ENCODE measurements at regions not wholly inside any gene's neighbourhood (a gene's known extent, or its start where the extent isn't known, plus 50 kb on each side); places are given as distances from the start of the nearest gene placed in this dataset.

DNA sequence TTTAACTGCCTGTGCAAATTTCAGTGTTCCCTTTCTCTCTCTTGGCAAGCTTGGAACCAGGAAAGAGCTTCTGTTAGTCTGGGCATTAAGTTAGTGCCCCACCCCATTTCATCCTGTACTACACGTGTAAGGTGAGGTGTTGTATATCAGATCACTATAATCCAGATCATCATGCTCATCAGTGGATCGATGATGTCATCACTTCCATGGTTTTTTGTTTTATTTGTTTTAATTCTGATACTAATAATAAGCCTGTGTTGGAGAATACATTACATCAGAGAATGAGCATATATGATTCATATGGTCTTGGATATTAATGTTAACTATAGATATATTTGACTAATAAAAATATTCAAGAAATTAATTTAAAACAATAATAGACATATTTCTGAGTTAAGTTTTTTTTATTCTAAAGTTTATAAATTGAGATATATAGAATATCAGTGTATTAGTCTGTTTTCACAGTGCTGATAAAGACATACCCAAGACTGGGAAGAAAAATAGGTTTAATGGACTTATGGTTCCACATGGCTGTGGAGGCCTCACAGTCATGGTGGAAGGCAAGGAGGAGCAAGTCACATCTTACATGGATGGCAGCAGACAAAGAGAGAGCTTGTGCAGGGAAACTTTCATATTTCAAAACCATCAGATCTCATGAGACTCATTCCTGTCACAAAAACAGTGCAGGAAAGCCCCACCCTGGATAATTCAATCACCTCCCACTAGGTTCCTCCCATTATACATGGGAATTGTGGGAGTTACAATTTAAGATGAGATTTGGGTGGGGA, 588.3 kb upstream of the B3GALT2 start:
- DNase-seq (ENCODE audit: low spot score) (no peak), ATAC-seq (ENCODE audit: low read depth) (no peak)
- Histone ChIP-seq H3K27ac (ENCODE audit: poor library complexity, severe bottlenecking) (no peak overlapping the region), H3K36me3 (ENCODE audit: low read depth) (no peaks in the 10 kb centered on the region), H3K4me1 (ENCODE audit: insufficient read depth, poor library complexity, severe bottlenecking) (no peaks in the 10 kb centered on the region), H3K9me3 (ENCODE audit: severe bottlenecking) (no peaks in the 10 kb centered on the region), H3K27me3 (ENCODE audit: insufficient read depth, poor library complexity, severe bottlenecking) (no peaks in the 10 kb centered on the region), H3K4me3 (ENCODE audit: severe bottlenecking) (no peak overlapping the region)
- TF ChIP-seq, protein P1, sequence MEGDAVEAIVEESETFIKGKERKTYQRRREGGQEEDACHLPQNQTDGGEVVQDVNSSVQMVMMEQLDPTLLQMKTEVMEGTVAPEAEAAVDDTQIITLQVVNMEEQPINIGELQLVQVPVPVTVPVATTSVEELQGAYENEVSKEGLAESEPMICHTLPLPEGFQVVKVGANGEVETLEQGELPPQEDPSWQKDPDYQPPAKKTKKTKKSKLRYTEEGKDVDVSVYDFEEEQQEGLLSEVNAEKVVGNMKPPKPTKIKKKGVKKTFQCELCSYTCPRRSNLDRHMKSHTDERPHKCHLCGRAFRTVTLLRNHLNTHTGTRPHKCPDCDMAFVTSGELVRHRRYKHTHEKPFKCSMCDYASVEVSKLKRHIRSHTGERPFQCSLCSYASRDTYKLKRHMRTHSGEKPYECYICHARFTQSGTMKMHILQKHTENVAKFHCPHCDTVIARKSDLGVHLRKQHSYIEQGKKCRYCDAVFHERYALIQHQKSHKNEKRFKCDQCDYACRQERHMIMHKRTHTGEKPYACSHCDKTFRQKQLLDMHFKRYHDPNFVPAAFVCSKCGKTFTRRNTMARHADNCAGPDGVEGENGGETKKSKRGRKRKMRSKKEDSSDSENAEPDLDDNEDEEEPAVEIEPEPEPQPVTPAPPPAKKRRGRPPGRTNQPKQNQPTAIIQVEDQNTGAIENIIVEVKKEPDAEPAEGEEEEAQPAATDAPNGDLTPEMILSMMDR (IDR thresholded peaks at IDR 0.05; ENCODE audit: poor library complexity, severe bottlenecking), result no peak

DNA sequence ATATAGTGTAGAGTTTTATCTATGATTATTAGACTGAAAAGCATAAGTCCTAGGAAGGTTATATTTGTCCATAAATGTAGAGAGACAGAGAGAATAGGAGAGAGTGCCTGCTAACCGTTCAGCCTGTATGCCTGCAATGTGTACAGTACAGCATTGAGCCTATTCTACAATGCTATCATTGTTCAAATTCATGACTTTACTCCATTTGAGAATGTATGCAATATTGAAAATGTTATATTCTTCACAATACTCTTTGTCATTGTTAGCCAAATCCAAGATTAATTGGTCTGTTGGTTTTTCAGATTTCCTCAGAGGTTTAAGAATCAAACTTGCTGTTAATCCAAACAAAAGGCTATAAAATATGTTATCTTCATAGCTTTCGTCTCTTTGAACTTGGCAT, 585.2 kb upstream of the B3GALT2 start:
- Histone ChIP-seq H3K4me3 (ENCODE audit: severe bottlenecking) (no peak overlapping the region), H3K36me3 (ENCODE audit: low read depth) (no peaks in the 10 kb centered on the region), H3K27me3 (ENCODE audit: insufficient read depth, poor library complexity, severe bottlenecking) (no peaks in the 10 kb centered on the region), H3K27ac (ENCODE audit: poor library complexity, severe bottlenecking) (no peak overlapping the region), H3K4me1 (ENCODE audit: insufficient read depth, poor library complexity, severe bottlenecking) (no peaks in the 10 kb centered on the region), H3K9me3 (ENCODE audit: severe bottlenecking) (no peaks in the 10 kb centered on the region)
- ATAC-seq (ENCODE audit: low read depth), result no peak
- DNase-seq (ENCODE audit: low spot score), result no peak
- TF ChIP-seq, protein P1 (IDR thresholded peaks at IDR 0.05; ENCODE audit: poor library complexity, severe bottlenecking), result no peak

DNA sequence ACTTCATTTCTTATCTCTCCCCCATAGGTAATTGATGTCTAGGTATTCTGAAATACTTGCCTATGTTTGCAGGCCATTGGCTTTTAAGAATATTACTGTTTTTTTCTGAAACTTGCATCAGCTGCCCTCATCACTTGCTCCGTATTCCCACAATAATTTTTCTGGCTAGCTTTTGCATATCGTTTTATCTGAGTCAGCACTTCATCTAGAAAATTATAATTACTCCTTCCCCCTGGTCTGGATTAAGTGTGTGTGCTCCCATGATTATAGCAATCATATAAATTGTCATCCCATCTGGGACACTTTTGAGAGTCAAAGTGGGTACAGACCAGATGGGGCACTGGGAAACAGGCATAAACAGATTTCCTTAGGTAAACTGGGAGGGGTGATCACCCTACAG, 583.2 kb upstream of the B3GALT2 start:
- DNase-seq (ENCODE audit: low spot score), result no peak
- Histone ChIP-seq H3K4me1 (ENCODE audit: insufficient read depth, poor library complexity, severe bottlenecking) (no peaks in the 10 kb centered on the region), H3K9me3 (ENCODE audit: severe bottlenecking) (no peaks in the 10 kb centered on the region), H3K36me3 (ENCODE audit: low read depth) (no peaks in the 10 kb centered on the region), H3K4me3 (ENCODE audit: severe bottlenecking) (no peak overlapping the region), H3K27me3 (ENCODE audit: insufficient read depth, poor library complexity, severe bottlenecking) (no peaks in the 10 kb centered on the region), H3K27ac (ENCODE audit: poor library complexity, severe bottlenecking) (no peak overlapping the region)
- TF ChIP-seq, protein P1 (IDR thresholded peaks at IDR 0.05; ENCODE audit: poor library complexity, severe bottlenecking), result no peak
- no peak for ATAC-seq (ENCODE audit: low read depth)

DNA sequence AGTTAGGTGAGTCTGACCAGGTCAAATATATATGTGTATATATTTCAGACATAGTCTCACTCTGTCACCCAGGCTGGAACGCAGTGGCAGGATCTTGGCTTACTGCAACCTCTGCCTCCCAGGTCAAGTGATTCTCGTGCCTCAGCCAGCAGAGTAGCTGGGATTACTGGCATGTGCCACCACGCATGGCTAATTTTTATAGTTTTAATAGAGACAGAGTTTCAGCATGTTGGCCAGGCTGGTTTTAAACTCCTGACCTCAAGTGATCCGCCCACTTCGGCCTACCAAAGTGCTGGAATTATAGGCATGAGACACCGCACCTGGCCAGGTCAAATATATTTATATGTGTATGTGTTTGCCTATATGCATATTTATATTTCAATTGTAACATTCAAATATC, 581.5 kb upstream of the B3GALT2 start:
- DNase-seq (ENCODE audit: low spot score), result no peak
- TF ChIP-seq, protein P1 (IDR thresholded peaks at IDR 0.05; ENCODE audit: poor library complexity, severe bottlenecking), result no peak
- H3K4me1 ChIP-seq (ENCODE audit: insufficient read depth, poor library complexity, severe bottlenecking), result no peaks in the 10 kb centered on the region

DNA sequence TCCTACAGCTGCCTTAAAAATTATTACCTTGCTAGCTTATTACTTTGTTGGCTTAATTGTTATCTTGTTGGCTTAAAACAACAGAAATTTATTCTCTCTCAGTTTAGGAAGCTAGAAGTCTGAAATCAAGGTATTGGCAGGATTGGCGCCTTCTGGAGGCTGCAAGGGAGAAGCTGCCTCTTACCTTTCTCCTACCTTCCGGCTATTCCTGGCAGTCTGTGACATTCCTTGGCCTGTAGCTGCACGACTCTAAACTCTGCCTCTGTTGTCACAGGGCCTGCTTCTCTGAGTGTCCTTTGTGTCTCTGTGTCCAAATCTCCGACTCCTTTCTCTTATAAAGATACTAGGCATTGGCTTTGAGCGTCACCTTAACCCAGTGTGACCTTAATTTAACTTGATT, 579.9 kb upstream of the B3GALT2 start:
- TF ChIP-seq, protein P1 (IDR thresholded peaks at IDR 0.05; ENCODE audit: poor library complexity, severe bottlenecking), result no peak
- Histone ChIP-seq H3K4me1 (ENCODE audit: insufficient read depth, poor library complexity, severe bottlenecking) (no peaks in the 10 kb centered on the region), H3K4me3 (ENCODE audit: severe bottlenecking) (no peak overlapping the region), H3K27me3 (ENCODE audit: insufficient read depth, poor library complexity, severe bottlenecking) (no peaks in the 10 kb centered on the region), H3K36me3 (ENCODE audit: low read depth) (no peaks in the 10 kb centered on the region), H3K9me3 (ENCODE audit: severe bottlenecking) (no peaks in the 10 kb centered on the region), H3K27ac (ENCODE audit: poor library complexity, severe bottlenecking) (no peak overlapping the region)
- no peak for DNase-seq (ENCODE audit: low spot score)
- no peak for ATAC-seq (ENCODE audit: low read depth)

More for the DNA sequence above, 581.5 kb upstream of the B3GALT2 start:
- Histone ChIP-seq H3K4me3 (ENCODE audit: severe bottlenecking) (no peak overlapping the region), H3K36me3 (ENCODE audit: low read depth) (no peaks in the 10 kb centered on the region), H3K9me3 (ENCODE audit: severe bottlenecking) (no peaks in the 10 kb centered on the region), H3K27ac (ENCODE audit: poor library complexity, severe bottlenecking) (no peak overlapping the region), H3K27me3 (ENCODE audit: insufficient read depth, poor library complexity, severe bottlenecking) (no peaks in the 10 kb centered on the region)
- no peak for ATAC-seq (ENCODE audit: low read depth)

All from RWPE2 (cell line).